Stimulated activated CD4-positive, alpha-beta T cell treated with anti-CD3 and anti-CD28 coated beads, Interleukin-4, amount 100 ng/mL, for 1 hour (primary cell): ENCODE measurements at regions not wholly inside any gene's neighbourhood (a gene's known extent, or its start where the extent isn't known, plus 50 kb on each side); places are given as distances from the start of the nearest gene placed in this dataset.
"Not testable (repeated sequence)": the region's sequence is repeated elsewhere in the genome, so short reads cannot be mapped to it uniquely, and the experiment has no call there.

ENCODE experiments used
- DNase-seq: peaks from one replicate; pipeline ENCODE4 v3.0.0-alpha.2; 2020

DNA sequence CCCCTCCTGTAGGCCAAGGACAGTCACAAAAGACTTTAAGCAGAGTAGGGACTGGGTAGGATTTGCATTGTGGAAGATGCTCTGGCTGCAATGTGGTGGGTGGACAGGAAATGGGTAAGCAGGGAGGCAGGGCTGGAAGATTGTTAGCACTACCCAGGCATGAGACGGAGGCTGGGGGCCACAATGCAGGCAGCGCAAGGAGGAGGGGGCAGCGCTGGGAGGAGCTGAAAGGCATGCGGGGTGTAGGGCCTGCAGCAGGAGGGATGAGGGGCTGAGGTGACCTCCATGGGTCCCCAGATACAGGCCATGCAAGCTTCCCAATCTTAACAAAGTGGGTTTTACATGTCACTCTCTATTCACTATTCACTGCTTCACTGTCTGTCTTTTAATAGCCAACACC lies 213.1 kb downstream of the CXCL12 start:
- no peak for DNase-seq

DNA sequence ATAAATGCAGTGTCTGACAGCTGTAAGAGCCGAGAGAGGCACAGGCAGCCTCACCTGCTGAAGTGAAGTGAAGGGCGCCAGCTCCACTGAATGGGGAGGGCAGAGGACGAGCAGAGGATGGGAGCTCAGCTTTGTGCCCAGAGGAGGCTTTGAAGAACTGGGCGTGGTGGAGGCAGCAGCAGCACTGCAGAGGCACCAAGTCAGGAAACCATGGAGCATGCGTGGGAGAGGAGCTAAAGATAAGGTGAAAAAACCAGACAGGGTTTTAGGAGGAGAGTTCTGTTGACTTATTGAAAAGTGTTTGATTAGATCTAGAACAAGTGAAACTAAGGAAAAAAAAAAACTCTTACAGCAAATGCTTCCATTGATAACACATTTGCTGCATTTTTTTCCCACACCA lies 216.4 kb downstream of the CXCL12 start:
- DNase-seq = no peak

GRCh38 chr10:44167752-44168151 lies 217.1 kb downstream of the CXCL12 start:
- DNase-seq = no peak

GRCh38 chr10:44166441-44166840 lies 218.5 kb downstream of the CXCL12 start:
- no peak for DNase-seq

- no peak for DNase-seq
Measured at GRCh38 chr10:44164251-44164956, 220.5 kb downstream of the CXCL12 start.

DNA sequence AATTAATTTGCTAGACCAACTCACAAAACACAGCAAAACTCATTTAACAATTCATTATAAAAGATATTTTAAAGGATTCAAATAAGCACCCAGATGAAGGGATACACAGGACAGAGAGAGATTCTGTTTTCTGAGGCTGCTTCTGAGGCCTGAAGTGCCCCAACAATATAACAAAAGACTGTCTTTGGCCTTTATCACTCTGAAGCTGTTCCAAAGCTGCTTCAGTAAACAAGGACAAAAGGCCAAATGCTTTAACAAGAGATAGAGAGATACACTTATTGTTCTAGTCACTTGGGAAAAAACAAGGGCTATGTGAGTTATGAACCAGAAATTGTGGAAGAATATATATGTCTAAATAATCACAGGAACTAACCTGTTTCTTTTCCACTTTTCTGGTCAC lies 223.7 kb downstream of the CXCL12 start:
- DNase-seq = no peak

GRCh38 chr10:44157574-44157973 lies 227.3 kb downstream of the CXCL12 start:
- DNase-seq = no peak

- DNase-seq = no peak
Measured at GRCh38 chr10:44154956-44155355, 229.9 kb downstream of the CXCL12 start.

DNA sequence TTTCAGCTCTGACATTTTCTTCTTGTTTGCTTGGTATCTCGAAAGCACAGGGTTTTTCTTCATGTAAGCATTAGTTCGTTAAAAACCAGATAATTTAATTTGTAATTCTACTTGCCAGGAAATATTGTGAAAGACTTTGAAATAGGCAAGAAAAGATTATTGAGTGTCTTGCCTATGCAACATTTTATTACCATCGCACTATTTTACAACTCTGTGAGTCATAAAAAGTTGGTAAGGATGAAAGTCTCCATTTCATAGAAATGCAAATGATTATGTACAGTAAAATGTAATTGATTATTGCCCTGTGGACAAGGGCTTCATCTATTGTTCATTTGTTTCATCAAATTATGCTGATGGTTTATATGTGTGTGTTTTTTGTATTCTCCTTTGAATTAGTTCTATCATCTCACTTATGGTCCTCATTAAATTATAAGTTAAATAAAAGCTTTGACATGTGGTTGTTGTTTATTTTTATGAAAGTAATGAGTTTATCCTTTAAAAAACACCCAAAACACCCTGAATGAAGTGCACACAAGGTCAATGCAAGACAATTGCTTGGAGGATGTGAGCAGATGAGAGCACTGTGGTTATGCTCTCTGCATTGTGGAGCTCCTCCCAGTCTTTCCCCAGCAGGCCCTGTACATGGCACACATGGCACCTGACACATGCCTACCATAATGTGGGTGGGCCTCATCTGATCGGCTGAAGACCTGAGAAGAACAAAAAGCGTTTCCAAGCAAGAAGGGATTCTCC lies 230.8 kb downstream of the CXCL12 start:
- DNase-seq = no peak

DNA sequence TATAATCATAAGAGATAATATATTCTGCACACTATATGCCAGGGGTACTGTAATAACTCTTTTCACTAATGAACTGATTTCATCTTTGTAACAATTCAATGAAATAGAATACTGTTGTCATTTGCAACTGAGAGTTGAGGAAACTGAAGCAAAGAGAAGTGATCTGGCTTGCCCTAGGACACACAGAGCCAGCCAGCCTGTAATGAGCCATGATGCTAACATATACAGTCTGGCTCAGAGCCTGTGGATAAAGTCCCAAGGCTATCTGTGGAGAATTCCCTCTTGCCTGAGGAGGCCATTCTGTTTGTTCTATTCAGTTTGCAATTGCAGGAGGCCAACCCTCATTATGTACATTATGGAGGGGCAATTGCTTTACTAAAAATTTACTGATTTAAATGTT lies 241.3 kb downstream of the CXCL12 start:
- no peak for DNase-seq

DNA sequence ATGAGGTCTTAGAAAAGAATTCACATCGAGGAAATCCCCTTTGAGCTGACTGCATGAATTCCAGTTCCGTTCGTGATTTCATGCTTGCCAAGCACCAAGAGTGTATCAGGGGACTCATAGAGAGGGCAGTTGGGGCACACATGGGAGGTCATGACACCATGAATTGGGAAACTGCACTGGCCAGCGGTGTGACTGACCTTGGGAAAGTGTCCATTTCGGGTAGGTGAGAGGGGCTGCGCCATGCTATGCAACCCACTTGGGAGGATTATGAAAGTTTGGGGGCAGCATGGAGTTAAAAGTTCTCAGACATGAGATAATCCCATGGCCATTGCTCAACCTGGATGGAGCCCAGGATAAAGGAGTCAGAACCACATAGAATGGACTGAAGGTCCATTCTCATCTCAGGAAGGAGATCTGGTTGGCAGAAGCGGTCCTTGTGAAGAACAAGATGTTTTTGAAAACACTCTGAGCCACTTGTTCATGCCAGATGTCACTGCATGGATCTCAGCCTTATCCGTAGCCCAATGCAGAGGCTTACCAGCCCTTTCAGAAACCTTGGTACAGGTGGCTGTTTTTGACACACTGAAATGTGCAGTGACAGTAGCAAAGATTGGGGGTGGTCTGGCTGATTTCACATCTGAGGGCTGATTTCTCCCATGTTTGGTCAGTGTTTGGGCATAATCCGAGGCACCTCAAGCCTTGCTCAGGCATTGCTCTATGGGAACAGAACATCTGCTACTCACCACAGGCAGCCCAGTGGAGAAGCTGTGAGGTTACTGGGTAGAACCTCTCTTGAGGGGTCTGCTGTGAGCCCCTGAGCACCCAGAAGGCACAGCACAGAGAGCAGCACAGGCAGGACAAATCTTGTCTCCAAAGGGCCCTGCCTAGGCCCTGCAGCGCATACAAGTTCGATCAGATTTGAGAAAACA lies 252.3 kb downstream of the CXCL12 start:
- no peak for DNase-seq

- DNase-seq = no peak
Measured at GRCh38 chr10:44126291-44126717, 258.6 kb downstream of the CXCL12 start.

DNA sequence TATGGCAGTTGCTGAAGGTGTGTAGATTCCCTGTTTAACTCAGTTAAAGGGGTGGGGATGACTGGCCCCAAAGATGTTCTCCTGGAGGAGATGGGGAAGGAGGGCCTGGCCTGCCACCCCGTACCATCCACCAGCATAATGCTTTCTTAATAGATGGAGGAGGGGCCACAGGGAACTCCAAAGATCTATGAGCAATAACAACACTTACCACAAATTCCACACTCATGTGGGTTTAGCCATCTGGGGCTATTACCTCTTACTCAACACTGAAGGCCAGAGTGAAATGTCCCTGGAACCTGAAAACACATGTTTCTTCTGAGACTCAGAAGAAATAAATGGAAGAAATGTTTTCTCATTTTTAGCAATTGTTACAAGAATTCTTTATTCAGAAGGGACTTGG lies 259.0 kb downstream of the CXCL12 start:
- no peak for DNase-seq

DNA sequence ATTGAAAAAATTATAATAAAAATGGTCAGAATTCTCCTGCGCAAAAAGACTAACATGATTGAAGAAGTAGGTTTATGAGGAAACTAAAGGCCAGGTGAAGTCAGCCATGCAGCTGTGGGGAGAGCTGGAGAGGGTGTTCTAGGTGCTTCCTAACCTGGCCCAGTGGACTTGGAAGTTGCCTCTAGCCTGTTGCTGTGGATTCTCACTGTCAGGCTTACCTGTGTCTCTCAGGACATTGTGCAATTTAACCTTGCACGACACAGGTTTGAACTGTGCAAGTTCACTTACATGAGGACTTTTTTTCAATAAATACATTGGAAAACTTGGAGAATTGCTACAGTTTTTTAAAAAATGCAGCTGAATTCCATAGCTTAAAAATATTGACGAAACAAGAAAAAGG lies 266.4 kb downstream of the CXCL12 start:
- DNase-seq = no peak

DNA sequence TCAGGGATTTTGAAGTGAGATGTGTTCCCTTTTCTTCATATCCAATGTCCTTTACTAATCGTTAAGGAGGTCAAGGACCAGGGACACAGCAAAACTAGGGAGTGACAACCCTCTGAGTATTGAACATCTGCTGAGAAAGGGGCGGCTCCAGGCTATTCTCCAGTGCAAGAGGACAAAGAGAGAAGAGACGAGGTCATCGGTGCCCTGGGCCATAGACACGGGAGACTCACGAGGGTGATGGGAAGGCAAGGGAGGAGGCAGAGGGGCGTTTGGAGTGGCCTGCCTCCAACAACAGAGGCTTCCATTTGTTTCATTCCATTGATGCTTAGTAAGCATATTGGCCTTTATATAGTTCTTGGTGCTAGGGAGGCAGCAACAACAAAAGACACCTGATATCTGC lies 268.4 kb downstream of the CXCL12 start:
- no peak for DNase-seq

DNA sequence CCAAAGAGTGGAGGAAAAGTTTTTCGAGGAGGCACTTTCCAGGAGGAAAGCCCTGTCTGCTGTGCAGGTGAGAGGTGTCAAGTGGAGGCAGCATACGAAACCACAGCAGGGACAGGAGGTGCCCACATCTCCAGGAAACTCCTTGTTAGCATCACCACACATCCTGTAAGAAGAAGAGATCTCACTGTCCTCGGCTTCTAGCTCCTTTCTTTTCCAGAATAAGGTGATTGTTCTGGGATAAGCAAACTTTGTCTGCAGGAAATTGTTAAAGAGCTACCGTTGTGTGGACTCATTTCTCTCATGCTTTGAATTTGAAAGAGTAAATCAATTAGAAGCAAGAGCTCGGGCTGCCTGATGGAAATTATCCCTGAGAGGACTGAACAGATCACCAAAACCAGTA lies 269.4 kb downstream of the CXCL12 start:
- no peak for DNase-seq

DNA sequence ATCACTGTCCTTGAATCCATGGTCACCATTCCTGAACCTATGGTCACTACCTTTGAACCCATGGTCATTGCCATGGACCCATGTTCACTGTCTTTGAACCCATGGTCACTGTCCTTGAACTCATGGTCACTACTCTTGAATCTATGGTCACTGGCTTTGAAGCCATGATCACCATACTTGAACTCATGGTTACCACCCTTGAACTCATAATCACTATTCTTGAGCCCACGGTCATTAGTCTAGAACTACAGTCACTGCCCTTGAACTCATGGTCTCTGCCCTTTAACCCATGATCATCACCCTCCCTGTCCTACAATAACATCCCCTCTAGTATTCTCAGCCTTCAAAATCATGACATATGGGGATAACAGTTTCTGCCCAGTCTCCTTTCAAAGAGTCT lies 270.5 kb downstream of the CXCL12 start:
- DNase-seq = no peak

DNA sequence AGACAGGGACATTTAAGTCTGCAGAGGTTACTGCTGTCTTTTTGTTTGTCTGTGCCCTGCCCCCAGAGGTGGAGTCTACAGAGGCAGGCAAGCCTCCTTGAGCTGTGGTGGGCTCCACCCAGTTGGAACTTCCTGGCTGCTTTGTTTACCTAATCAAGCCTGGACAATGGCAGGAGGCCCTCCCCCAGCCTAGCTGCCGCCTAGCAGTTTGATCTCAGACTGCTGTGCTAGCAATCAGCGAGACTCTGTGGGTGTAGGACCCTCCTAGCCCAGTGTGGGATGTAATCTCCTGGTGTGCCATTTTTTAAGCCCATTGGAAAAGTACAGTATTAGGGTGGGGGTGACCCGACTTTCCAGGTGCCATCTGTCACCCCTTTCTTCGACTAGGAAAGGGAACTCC lies 272.6 kb downstream of the CXCL12 start:
- not testable (repeated sequence) for DNase-seq

DNA sequence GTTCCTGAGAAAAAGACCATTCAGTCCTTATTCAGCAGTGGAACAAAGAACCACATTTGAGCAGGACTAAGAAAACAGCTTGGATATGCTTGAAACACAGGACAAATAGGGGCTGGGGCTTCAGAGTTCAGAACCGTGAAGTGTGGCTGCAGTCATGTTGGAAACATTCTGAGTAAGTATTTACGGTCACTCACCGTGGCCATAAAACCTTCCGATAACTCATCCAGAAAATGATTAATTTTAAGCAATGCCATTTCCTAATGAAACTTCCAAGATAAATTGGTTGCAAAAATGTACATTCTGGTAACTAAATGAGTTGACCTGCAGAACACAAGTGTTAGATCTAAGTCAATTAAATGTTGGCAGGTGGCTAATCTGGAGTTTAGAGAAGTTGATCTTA lies 279.2 kb downstream of the CXCL12 start:
- DNase-seq = no peak

DNA sequence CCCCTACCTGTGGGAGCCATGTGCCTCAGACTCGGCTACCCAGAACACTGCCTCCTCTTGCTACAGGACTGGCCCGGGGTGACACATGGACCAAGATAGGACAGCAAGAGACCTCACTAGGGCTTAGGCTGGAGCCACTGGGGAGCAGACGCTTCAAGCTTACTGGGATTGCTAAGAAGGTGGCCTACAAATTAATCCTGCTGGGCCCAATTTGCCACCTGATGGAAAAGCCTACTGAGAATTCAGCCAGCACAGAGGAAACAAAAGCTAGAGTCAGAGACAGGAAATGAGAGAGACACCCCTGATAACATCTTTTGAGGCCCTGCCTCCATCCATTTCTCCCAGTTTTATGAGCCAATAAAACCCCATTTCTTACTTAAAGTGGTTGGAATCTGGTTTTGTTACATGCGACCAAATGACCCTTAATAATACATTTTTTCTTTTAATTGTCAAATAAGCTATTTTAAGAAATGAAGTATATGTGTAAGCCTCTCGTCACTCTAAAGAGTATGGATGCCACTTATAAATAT lies 282.1 kb downstream of the CXCL12 start:
- DNase-seq = no peak

DNA sequence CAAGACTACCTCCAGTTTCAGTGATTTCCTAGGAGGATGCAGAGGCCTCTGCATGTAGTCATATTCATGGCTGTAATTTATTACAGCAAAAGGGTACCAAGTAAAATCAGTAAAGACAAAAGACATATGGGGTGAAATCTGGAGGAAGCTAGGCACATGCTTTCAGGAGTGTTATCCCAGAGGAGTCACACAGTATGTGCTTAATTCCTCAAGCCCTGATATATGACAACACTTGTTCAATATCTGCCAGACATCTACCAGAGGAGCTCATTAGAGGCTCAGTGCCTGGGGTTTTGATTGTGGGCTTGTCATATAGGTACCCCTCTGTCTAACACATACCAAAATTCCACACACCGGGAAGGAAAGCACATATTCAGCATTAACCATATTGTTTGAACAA lies 283.8 kb downstream of the CXCL12 start:
- no peak for DNase-seq

DNA sequence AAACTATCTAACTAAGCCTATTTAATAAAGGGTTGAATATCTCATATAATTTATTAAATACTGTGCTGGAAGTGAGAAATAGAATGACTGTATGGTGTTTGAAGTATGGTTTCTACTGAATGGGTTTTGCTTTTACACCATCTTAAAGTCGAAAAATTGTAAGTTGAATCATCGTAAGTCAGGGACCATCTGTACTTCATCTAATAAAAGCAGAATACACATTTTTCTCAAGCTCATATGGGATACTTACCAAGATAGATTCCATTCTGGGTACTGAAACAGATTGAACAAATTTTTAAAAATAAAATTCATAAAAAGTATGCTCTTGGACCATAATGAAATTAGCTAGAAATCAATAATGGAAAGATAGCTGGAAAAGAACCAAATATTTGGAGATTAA lies 285.4 kb downstream of the CXCL12 start:
- no peak for DNase-seq

- not testable (repeated sequence) for DNase-seq
Measured at GRCh38 chr10:44096217-44096616, 288.7 kb downstream of the CXCL12 start.
